ENCODE measurements at regions not wholly inside any gene's neighbourhood (a gene's known extent, or its start where the extent isn't known, plus 50 kb on each side); places are given as distances from the start of the nearest gene placed in this dataset.

- H3K4me1 ChIP-seq (ENCODE audit: low read depth) = no peaks in the 10 kb centered on the region
- intact Hi-C loops (cut with DNase I, micrococcal nuclease) = no loop called here
- ATAC-seq = no peak
- DNase-seq = no peak
- TF ChIP-seq CTCF (IDR thresholded peaks at IDR 0.05) = no peak
- no peaks in the 10 kb centered on the region for H3K36me3 ChIP-seq (ENCODE audit: low read depth)
- no peak overlapping the region for H3K4me3 ChIP-seq
- H3K9me3 ChIP-seq = no peaks in the 10 kb centered on the region
These were observed 56.2 kb upstream of the XPA start for GRCh38 chr9:97753364-97753763.

- no peaks in the 10 kb centered on the region for H3K36me3 ChIP-seq (ENCODE audit: low read depth)
- no peak for TF ChIP-seq CTCF (IDR thresholded peaks at IDR 0.05)
- H3K4me3 ChIP-seq = no peak overlapping the region
- ATAC-seq = no peak
- no peak for DNase-seq
- H3K9me3 ChIP-seq = no peaks in the 10 kb centered on the region
- intact Hi-C loops (cut with DNase I, micrococcal nuclease) = no loop called here
- H3K4me1 ChIP-seq (ENCODE audit: low read depth) = no peaks in the 10 kb centered on the region
These were observed 56.8 kb upstream of the XPA start for GRCh38 chr9:97753975-97754374.

GRCh38 chr9:97755618-97756267 lies 58.6 kb upstream of the XPA start:
- intact Hi-C loops (cut with DNase I, micrococcal nuclease) = no loop called here
- DNase-seq (no peak), ATAC-seq (no peak)
- Histone ChIP-seq H3K4me1 (ENCODE audit: low read depth) (no peaks in the 10 kb centered on the region), H3K9me3 (no peaks in the 10 kb centered on the region), H3K36me3 (ENCODE audit: low read depth) (no peaks in the 10 kb centered on the region), H3K4me3 (no peak overlapping the region)
- no peak for TF ChIP-seq CTCF (IDR thresholded peaks at IDR 0.05)

GRCh38 chr9:97756991-97757390 lies 59.9 kb upstream of the XPA start:
- H3K9me3 ChIP-seq = no peaks in the 10 kb centered on the region
- intact Hi-C loops (cut with DNase I, micrococcal nuclease) = no loop called here
- no peak for TF ChIP-seq CTCF (IDR thresholded peaks at IDR 0.05)
- H3K36me3 ChIP-seq (ENCODE audit: low read depth) = no peaks in the 10 kb centered on the region
- no peaks in the 10 kb centered on the region for H3K4me1 ChIP-seq (ENCODE audit: low read depth)
- H3K4me3 ChIP-seq = no peak overlapping the region
- no peak for ATAC-seq
- no peak for DNase-seq

- intact Hi-C loops (cut with DNase I, micrococcal nuclease) = no loop called here
- DNase-seq (no peak), ATAC-seq (no peak)
- no peak for TF ChIP-seq CTCF (IDR thresholded peaks at IDR 0.05)
- no peaks in the 10 kb centered on the region for H3K9me3 ChIP-seq
- no peak overlapping the region for H3K4me3 ChIP-seq
- H3K4me1 ChIP-seq (ENCODE audit: low read depth) = no peaks in the 10 kb centered on the region
- no peaks in the 10 kb centered on the region for H3K36me3 ChIP-seq (ENCODE audit: low read depth)
These were observed 61.3 kb upstream of the XPA start for GRCh38 chr9:97758334-97758916.
